ENCODE measurements at regions not wholly inside any gene's neighbourhood (a gene's known extent, or its start where the extent isn't known, plus 50 kb on each side); places are given as distances from the start of the nearest gene placed in this dataset.

- no peaks in the 10 kb centered on the region for H3K79me2 ChIP-seq (ENCODE audit: control insufficient read depth, insufficient read depth, low read length)
- H3K4me3 ChIP-seq (replicated peaks in 1 of 3; ENCODE audit: insufficient read depth in 1 of 3, low read depth in 1 of 3, low read length in 3 of 3), result no peak overlapping the region
- dilution Hi-C loops (cut with MboI; ENCODE audit: extremely low pct_ligation_motif_present, low sequenced_read_pairs) (no loop called here), intact Hi-C loops (cut with micrococcal nuclease) (no loop called here)
- no peaks in the 10 kb centered on the region for H4K20me1 ChIP-seq (replicated peaks; ENCODE audit: control insufficient read depth, extremely low read depth, insufficient read depth, low read length)
- DNase-seq (ENCODE audit: low read depth, low spot score) (no peak), FAIRE-seq (no peak)
- H3K27me3 ChIP-seq (ENCODE audit: control insufficient read depth in 2 of 2, insufficient read depth in 2 of 2, low read length in 2 of 2), result no peaks in the 10 kb centered on the region
- H2AFZ ChIP-seq (ENCODE audit: low read depth, low read length), result no peak overlapping the region
- H3K27ac ChIP-seq (ENCODE audit: insufficient read depth, low read depth, low read length), result no peak overlapping the region
- no peaks in the 10 kb centered on the region for H3K4me1 ChIP-seq (ENCODE audit: control insufficient read depth, extremely low read depth, insufficient read depth, low read length)
- no peak for TF ChIP-seq POLR2AphosphoS5 (IDR thresholded peaks at IDR 0.05; ENCODE audit: insufficient read depth, low read depth, low read length)
- no peak for TF ChIP-seq FOS (IDR thresholded peaks at IDR 0.05; ENCODE audit: borderline replicate concordance, insufficient read depth, low read length)
- TF ChIP-seq, protein P1, sequence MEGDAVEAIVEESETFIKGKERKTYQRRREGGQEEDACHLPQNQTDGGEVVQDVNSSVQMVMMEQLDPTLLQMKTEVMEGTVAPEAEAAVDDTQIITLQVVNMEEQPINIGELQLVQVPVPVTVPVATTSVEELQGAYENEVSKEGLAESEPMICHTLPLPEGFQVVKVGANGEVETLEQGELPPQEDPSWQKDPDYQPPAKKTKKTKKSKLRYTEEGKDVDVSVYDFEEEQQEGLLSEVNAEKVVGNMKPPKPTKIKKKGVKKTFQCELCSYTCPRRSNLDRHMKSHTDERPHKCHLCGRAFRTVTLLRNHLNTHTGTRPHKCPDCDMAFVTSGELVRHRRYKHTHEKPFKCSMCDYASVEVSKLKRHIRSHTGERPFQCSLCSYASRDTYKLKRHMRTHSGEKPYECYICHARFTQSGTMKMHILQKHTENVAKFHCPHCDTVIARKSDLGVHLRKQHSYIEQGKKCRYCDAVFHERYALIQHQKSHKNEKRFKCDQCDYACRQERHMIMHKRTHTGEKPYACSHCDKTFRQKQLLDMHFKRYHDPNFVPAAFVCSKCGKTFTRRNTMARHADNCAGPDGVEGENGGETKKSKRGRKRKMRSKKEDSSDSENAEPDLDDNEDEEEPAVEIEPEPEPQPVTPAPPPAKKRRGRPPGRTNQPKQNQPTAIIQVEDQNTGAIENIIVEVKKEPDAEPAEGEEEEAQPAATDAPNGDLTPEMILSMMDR (IDR thresholded peaks at IDR 0.05; ENCODE audit: extremely low read depth in 1 of 2, insufficient read depth in 1 of 2, low read depth in 1 of 2, low read length in 2 of 2), result no peak
- TF ChIP-seq MYC (IDR thresholded peaks at IDR 0.05; ENCODE audit: low read depth, low read length), result no peak
- TF ChIP-seq, protein P2, sequence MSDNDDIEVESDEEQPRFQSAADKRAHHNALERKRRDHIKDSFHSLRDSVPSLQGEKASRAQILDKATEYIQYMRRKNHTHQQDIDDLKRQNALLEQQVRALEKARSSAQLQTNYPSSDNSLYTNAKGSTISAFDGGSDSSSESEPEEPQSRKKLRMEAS (IDR thresholded peaks at IDR 0.05; ENCODE audit: insufficient read depth, insufficient read length), result no peak
- TF ChIP-seq POLR2A (IDR thresholded peaks at IDR 0.05; ENCODE audit: low read depth, low read length), result no peak
- TF ChIP-seq JUN (IDR thresholded peaks at IDR 0.05; ENCODE audit: borderline replicate concordance, insufficient read depth, insufficient read length, low read depth), result no peak
- no peak for TF ChIP-seq GATA2 (IDR thresholded peaks at IDR 0.05; ENCODE audit: insufficient read depth, insufficient read length, low read depth, low read length)
- TF ChIP-seq EZH2 (IDR thresholded peaks at IDR 0.05; ENCODE audit: borderline replicate concordance, low read depth, low read length, severe bottlenecking), result no peak
- ChIA-PET POLR2A (no interaction called here), CTCF (no interaction called here)
- no peaks in the 10 kb centered on the region for H3K9me3 ChIP-seq (replicated peaks; ENCODE audit: control insufficient read depth, insufficient read depth, low read length)
- H3K36me3 ChIP-seq (ENCODE audit: control insufficient read depth in 2 of 2, extremely low read depth in 1 of 2, insufficient read depth in 2 of 2, low read length in 2 of 2), result no peaks in the 10 kb centered on the region
- BruUV-seq (replicated peaks), result no TSS peak
- no peak overlapping the region for H3K4me2 ChIP-seq (ENCODE audit: insufficient read depth, low read length)
- no peaks in the 10 kb centered on the region for H3K9me1 ChIP-seq (replicated peaks; ENCODE audit: control insufficient read depth, extremely low read depth, insufficient read depth, low read length)
- no peak overlapping the region for H3K9ac ChIP-seq (replicated peaks; ENCODE audit: extremely low read depth, insufficient read depth, low read length)
These were observed 83.7 kb downstream of the EMX2 start for GRCh38 chr10:117626228-117626627.

All from endothelial cell of umbilical vein (primary cell).